BE2C (cell line): ENCODE measurements at regions not wholly inside any gene's neighbourhood (a gene's known extent, or its start where the extent isn't known, plus 50 kb on each side); places are given as distances from the start of the nearest gene placed in this dataset.
A peak's percentile ranks its signal among the peaks of the same experiment; 100 is the strongest.

Experiments used
- DNase-seq: peaks from one replicate; pipeline ENCODE4 v3.0.0-alpha.2; 2020
- H3K27me3 ChIP-seq: fragments of 250-450 bp; sonication (Bioruptor Pico); 2 replicates; pipeline ENCODE4 v1.5.1; 2020; ENCODE audit warnings: mild to moderate bottlenecking
- H3K36me3 ChIP-seq: fragments of 250-450 bp; sonication (Bioruptor Pico); 2 replicates; pipeline ENCODE4 v1.5.1; 2020; ENCODE audit warnings: mild to moderate bottlenecking
- H3K4me1 ChIP-seq: fragments of 250-450 bp; sonication (Bioruptor Pico); 2 replicates; pipeline ENCODE4 v1.5.1; 2020
- H3K4me3 ChIP-seq: 2 replicates; pipeline ENCODE4 v1.5.1; 2011; ENCODE audit warnings: low read depth, low read length
- H3K9me3 ChIP-seq: fragments of 250-450 bp; sonication (Bioruptor Pico); 2 replicates; pipeline ENCODE4 v1.5.1; 2020
- CTCF ChIP-seq: IDR thresholded peaks from 2 replicates; pipeline ENCODE4 v1.5.1; 2012; ENCODE audit warnings: mild to moderate bottlenecking, low read depth, low read length

DNA sequence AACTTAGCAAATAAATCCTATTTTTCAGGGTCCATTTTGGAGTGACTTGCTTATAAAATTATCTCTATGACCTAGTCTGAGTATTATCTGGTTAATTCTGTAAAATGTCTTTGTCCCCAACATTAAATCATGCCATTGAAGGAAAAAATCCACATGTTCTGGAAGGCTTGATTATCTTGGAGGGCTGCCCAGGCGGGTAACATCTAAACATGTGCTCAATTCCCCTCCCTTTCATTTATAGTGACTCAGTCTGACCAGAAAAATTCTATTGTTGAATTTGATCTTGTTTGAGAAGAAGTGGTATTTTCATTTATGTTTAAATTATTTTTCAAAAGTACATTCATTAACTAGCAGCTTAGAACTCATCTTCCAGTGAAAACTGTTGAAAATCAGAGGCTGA, 55.4 kb upstream of the SLC10A7 start:
- Histone ChIP-seq H3K4me1 (no peaks in the 10 kb centered on the region), H3K9me3 (no peaks in the 10 kb centered on the region), H3K27me3 (peaks cover 12% of the 10 kb centered on the region), H3K36me3 (no peaks in the 10 kb centered on the region), H3K4me3 (no peak overlapping the region)
- DNase-seq = no peak
- TF ChIP-seq CTCF = no peak

DNA sequence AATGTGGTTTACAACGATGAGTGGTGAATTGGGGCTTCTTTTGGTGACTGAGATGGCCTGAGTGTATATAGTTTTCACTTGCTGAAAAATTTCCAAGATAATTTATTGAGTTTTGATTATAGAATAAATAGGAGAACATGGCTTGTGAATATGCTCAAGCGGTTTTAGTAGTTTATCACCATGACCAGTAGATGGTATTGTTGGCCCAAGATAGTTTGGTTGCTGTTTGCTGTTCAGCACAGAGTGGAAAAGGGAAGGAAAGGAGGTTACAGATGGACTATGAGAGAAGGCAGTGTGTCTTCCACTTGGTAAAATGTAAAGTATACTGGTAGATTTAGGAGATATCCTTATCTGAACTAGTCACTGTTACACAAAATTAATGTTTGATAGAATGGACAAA, 55.8 kb upstream of the POU4F2 start:
- Histone ChIP-seq H3K36me3 (no peaks in the 10 kb centered on the region), H3K4me3 (no peak overlapping the region), H3K9me3 (no peaks in the 10 kb centered on the region), H3K27me3 (peaks cover 3% of the 10 kb centered on the region), H3K4me1 (no peaks in the 10 kb centered on the region)
- TF ChIP-seq CTCF = peak; percentile 38
- no peak for DNase-seq

- no peak for DNase-seq
- H3K4me1 ChIP-seq = no peaks in the 10 kb centered on the region
- TF ChIP-seq CTCF = no peak
- no peaks in the 10 kb centered on the region for H3K36me3 ChIP-seq
- H3K27me3 ChIP-seq = no peaks in the 10 kb centered on the region; the same call in 1 of the 2 replicates
- no peak overlapping the region for H3K4me3 ChIP-seq
- H3K9me3 ChIP-seq = no peaks in the 10 kb centered on the region
These were observed 52.8 kb upstream of the POU4F2 start for GRCh38 chr4:146585761-146586333.
